Erythroblast (primary cell): ENCODE measurements at regions not wholly inside any gene's neighbourhood (a gene's known extent, or its start where the extent isn't known, plus 50 kb on each side); places are given as distances from the start of the nearest gene placed in this dataset.

Experiments
- DNase-seq, 2 experiments: peaks; one replicate each; lab custom pipeline; 2025; lab: John Stamatoyannopoulos, UW
- GATA1 ChIP-seq: IDR thresholded peaks from 2 replicates; pipeline ENCODE4 v1.6.1; 2011; ENCODE audit warnings: low read depth, mild to moderate bottlenecking, control low read depth, low read length, moderate library complexity
- POLR2A ChIP-seq: IDR thresholded peaks from 2 replicates; pipeline ENCODE4 v1.6.1; 2011; ENCODE audit warnings: mild to moderate bottlenecking, low read length

- DNase-seq, result no peak
- TF ChIP-seq POLR2A, result no peak
- TF ChIP-seq GATA1, result no peak
These were observed 117.9 kb upstream of the HS3ST1 start for GRCh38 chr4:11546391-11547175.

GRCh38 chr4:11545651-11546050 lies 117.0 kb upstream of the HS3ST1 start:
- DNase-seq, result no peak
- no peak for TF ChIP-seq POLR2A
- TF ChIP-seq GATA1, result no peak

- no peak for TF ChIP-seq GATA1
- TF ChIP-seq POLR2A, result no peak
- no peak for DNase-seq
These were observed 115.5 kb upstream of the HS3ST1 start for GRCh38 chr4:11544211-11544610.

GRCh38 chr4:11543706-11544105 lies 115.0 kb upstream of the HS3ST1 start:
- DNase-seq, result no peak
- no peak for TF ChIP-seq GATA1
- no peak for TF ChIP-seq POLR2A

GRCh38 chr4:11542952-11543351 lies 114.3 kb upstream of the HS3ST1 start:
- TF ChIP-seq POLR2A (no peak), GATA1 (no peak)
- DNase-seq, result no peak

GRCh38 chr4:11537846-11538245 lies 109.2 kb upstream of the HS3ST1 start:
- no peak for DNase-seq
- TF ChIP-seq POLR2A (no peak), GATA1 (no peak)

GRCh38 chr4:11535333-11535732 lies 106.6 kb upstream of the HS3ST1 start:
- TF ChIP-seq POLR2A (no peak), GATA1 (no peak)
- no peak for DNase-seq

GRCh38 chr4:11534623-11535302 lies 106.1 kb upstream of the HS3ST1 start:
- TF ChIP-seq POLR2A, result no peak
- no peak for TF ChIP-seq GATA1
- no peak for DNase-seq

- no peak for TF ChIP-seq POLR2A
- TF ChIP-seq GATA1, result no peak
- DNase-seq, result no peak
These were observed 103.4 kb upstream of the HS3ST1 start for GRCh38 chr4:11532138-11532537.

- DNase-seq, result no peak
- no peak for TF ChIP-seq GATA1
- no peak for TF ChIP-seq POLR2A
These were observed 101.0 kb upstream of the HS3ST1 start for GRCh38 chr4:11529625-11530201.

- TF ChIP-seq POLR2A (no peak), GATA1 (no peak)
- DNase-seq, result no peak
These were observed 96.4 kb upstream of the HS3ST1 start for GRCh38 chr4:11525085-11525484.

- no peak for TF ChIP-seq GATA1
- no peak for DNase-seq
These were observed 90.1 kb upstream of the HS3ST1 start for GRCh38 chr4:11518754-11519153.

- DNase-seq, result no peak
- TF ChIP-seq POLR2A (no peak), GATA1 (no peak)
These were observed 86.2 kb upstream of the HS3ST1 start for GRCh38 chr4:11514779-11515419.

- no peak for TF ChIP-seq GATA1
- no peak for TF ChIP-seq POLR2A
- no peak for DNase-seq
These were observed 85.3 kb upstream of the HS3ST1 start for GRCh38 chr4:11514003-11514402.
